CD4-positive, alpha-beta T cell treated with Interleukin-6 for 4 hours (primary cell): ENCODE measurements at regions not wholly inside any gene's neighbourhood (a gene's known extent, or its start where the extent isn't known, plus 50 kb on each side); places are given as distances from the start of the nearest gene placed in this dataset.

ENCODE experiments used
- DNase-seq: peaks from one replicate; pipeline ENCODE4 v3.0.0-alpha.2; 2020; ENCODE audit warnings: mixed read lengths

GRCh38 chr1:182292193-182292741, 99.3 kb downstream of the GLUL start:
- DNase-seq, result no peak

DNA sequence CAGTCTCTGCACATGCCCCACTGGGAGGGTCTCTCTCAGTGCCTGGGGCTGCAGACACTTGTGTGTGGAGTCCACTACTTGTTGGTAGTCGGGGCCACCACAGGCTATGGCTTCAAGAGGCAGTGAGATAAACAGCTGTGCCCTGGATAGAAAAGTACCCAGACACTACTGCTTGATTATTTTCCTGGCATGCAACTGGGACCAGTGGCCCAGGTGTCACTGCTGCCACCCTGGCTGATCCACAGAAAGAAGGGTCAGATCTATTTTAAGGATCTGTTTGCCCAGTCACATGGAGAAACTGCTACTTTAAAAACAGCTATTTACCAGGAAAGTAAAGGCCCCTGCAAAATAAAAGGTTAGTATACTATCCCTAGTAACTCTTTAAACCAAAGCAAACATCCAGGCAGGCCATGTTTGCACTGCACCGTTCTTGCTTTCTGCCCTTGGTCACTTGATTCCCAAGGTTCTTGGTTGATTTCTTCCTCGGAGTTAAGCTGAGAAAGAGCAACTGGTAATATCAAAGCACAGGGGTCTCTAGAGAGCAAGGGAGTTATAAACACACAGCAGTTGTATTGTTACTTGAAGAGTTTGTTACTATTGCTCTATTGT, 99.9 kb downstream of the GLUL start:
- no peak for DNase-seq

- DNase-seq, result no peak
These were observed 102.6 kb downstream of the GLUL start for GRCh38 chr1:182288749-182289604.

GRCh38 chr1:182286761-182287160, 104.8 kb downstream of the GLUL start:
- no peak for DNase-seq

DNA sequence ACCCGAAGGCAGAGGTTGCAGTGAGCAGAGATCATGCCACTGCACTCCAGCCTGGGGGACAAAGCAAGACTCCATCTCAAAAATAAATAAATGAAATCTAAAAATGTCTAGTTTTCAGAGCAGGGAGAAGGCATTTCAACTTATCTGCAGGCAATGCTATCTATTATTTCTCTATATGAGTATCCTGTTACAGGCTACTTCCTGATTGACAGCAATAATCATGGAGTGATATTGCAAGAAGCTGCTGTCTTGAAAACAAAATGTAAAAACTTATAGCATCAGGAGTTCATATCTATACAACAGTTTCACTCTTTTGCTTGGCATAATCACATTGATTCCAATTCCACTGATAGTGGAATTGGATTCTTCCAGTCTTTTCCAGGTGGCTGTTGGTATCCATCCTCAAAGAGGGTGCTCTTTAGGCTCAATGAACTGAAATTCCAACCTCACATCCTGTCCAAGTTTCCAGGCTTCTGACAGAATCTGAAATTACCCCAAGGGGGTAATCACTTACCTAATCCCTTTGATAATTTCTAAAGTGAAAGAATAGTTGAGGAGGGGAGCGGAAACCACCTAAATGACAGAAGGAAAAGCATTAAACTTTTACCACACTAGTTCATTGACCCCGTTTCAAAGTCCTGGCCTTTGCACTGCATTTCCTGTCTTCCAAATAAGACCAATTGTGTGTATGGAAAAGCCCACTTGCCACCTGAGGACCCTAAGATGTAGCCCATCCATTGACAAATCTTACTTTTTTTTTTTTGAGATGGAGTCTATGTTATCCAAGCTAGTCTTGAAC, 107.6 kb downstream of the GLUL start:
- no peak for DNase-seq

DNA sequence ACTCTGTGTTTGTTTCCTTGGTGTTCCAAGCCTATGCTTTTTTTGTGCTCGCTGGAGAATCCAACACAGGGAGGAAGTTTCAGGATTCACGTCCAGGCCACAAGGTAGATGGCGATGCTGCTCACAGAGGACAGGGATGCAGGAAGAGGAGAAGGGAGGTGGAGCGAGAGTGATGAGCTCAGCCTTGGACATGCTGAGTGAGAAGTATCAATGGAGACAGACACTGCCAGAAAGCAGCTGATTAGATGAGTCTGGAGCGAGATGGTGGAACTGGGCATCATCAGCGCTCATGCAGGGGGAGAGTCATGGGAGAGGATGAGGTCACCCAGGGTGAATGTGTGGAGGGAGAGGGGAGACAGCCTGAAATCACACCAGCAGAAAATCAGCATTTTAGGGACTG, 110.0 kb downstream of the GLUL start:
- no peak for DNase-seq

GRCh38 chr1:182280504-182280900, 111.1 kb downstream of the GLUL start:
- DNase-seq, result no peak

GRCh38 chr1:182279724-182280503, 111.7 kb downstream of the GLUL start:
- DNase-seq, result no peak

DNA sequence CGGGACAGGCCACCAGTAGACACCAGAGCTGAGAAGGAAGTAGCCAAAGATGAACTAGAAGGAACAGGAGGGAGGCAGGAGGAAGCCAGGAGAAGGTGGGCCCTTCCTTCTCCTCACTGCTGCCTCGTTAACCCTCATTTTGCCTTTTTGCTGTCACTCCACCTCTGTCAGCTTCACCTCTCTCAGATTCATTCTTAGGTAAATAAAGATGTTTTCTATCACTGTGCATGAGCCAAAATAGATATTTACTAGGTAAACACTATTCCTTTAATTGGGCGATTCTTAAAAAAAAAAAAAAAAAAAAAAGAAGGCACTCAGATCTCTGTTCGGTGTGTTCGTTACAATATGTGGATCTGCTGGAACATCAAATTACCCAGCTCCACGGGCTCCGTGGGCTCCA, 112.3 kb downstream of the GLUL start:
- DNase-seq, result no peak

- DNase-seq, result no peak
These were observed 113.2 kb downstream of the GLUL start for GRCh38 chr1:182278144-182279054.

- no peak for DNase-seq
These were observed 116.3 kb downstream of the GLUL start for GRCh38 chr1:182275271-182275670.

DNA sequence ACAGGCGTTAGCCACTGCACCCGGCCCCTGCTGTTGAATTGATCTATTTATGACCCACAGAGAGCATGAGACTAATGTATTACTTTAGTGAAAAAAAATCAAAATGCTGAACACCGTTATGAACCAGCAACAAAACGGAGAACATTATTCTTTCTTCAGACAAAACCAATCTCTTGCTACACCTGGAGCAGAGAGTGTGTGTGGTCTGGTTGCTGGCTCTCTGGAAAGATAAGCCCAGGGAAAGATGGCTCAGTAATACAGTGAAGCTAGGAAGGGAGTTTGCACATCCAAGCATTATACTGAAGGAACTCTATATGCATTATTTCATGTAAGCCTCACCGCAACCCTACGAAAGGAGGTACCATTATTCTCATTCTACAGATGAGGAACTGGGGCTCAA, 117.0 kb downstream of the GLUL start:
- DNase-seq, result no peak

GRCh38 chr1:182270731-182271130, 120.9 kb downstream of the GLUL start:
- no peak for DNase-seq

DNA sequence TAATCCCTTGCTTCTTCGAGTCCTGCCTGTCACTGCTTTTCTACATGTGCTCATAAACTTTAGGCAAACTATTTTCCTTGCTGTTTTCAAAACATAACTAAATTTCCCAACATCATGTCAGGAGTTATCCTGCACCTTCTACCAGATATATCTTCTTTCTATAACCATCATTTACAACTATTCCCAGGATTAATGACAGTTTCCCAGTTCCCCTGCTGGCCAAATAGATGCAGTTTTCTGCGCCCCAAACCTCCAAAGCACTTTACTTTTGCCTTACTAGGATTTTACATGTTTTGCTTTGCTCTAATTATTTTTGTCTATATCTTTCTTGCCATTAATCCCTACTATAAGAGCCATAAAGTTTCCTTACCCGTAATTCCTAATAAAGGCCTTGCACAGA, 122.5 kb downstream of the GLUL start:
- DNase-seq, result no peak

DNA sequence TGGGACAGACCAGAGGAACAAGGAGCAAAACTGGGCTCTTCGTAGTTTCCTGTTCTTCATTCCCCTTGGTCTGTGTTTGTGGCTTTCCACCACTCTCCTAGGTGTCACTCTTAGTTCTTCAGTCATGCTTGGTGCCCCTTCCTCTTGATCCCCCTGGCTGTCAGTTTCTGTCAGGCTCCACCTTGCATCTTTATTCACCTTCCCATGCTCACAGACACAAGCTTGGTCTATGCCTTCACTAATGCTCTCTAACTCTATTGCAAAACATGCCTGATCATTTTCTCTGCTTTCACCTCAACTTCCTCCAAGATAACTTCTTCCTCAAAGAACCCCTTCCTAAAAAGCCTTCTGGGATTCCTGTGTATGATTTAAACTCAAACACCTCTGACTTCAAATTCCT, 122.9 kb downstream of the GLUL start:
- DNase-seq, result no peak

- no peak for DNase-seq
These were observed 127.4 kb downstream of the GLUL start for GRCh38 chr1:182264185-182264584.

DNA sequence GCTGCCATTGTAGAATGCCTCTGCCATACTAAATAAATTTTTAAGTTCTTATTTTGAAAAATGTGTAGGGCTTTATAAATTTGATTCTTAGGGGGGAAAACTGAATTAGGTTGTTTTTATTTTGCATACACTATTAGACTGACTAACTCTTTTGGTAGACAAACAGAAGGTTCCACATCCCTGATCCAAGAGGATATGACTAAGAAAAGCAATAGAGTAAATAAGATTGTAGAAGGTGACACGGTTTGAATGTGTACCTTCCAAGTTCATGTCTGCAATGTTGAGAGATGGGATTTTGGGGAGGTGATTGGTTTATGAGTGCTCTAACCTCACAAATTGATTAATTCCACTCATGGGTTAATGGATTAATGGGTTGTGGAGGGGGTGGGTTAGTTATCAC, 127.9 kb downstream of the GLUL start:
- no peak for DNase-seq

GRCh38 chr1:182262425-182262824, 129.2 kb downstream of the GLUL start:
- no peak for DNase-seq

- DNase-seq, result no peak
These were observed 129.9 kb downstream of the GLUL start for GRCh38 chr1:182261655-182262054.

DNA sequence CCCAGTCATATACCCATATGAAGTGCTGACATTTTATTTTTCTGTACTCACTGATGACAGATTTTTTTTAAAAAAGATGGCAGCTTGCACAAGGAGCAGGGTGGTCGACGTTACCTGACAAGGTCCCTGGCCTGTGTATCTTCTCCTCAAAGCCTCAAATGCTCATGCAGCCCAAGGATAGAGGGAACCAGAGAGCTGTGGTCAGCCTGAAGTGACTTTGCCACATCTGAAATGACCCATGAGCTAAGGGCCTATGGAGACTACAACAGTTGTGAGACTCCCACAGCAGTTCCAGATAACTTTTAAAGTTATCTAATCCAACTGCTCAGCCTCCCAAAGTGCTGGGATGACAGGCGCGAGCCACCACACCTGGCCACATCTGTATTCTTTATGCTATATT, 131.1 kb downstream of the GLUL start:
- no peak for DNase-seq

DNA sequence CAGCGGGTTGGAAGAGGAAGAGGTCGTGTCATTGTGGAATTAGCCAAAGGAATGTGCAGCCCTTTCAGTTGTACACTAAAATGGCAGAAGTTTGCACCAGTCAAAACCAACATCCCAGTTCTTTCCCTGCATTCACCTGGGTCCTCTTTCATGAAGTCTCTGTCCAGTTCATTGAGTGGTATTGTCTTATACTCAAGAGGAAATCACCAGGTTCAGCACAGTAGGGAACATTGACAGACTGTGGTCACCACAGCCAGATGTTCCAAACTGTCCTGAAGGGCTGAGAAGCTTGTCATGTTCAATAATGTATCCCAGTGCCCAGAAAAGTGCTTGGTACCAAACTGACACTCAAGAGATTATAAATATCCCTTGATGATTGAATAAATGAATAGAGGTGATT, 131.6 kb downstream of the GLUL start:
- DNase-seq, result no peak
